ENCODE measurements at regions not wholly inside any gene's neighbourhood (a gene's known extent, or its start where the extent isn't known, plus 50 kb on each side); places are given as distances from the start of the nearest gene placed in this dataset.

DNA sequence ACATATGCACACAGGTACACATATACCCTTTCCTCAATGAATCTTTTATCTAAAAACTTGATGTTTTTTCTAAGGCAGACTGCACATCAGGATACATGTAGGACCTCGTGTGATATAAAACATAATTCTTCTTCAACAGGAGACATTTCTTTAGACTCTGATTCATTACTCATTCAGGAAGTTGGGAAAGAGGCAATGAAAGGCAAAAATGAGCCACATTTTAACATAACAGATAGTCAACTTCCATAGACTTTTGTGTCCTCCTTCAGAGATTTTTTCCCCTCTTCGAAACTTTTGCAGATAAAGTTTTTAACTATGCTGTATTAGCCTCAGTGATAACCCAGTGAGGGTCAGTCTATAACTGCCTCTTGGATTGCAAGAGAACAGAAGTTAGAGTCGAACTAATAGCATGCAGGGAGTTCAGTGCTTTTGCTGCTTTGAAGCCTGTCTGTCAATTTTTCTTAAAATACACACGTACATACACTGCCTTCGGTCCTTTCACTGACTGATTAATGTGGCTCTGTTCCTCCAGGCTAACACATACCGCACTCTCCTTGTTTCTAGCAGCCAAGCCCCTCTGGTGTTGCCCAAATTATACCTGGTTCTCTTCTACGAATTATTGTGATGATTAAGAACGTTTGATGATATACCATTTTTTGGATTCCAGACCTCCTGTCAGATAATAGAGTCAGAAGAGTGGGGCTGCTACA, 562.5 kb upstream of the MAP3K7 start:
- Histone ChIP-seq H3K9me1 (ENCODE audit: control insufficient read depth, extremely low read depth, insufficient read depth, low read length) (no peaks in the 10 kb centered on the region), H3K36me3 (ENCODE audit: control insufficient read depth in 2 of 2, extremely low read depth in 1 of 2, insufficient read depth in 2 of 2, low read length in 2 of 2) (no peaks in the 10 kb centered on the region), H3K79me2 (ENCODE audit: control insufficient read depth, insufficient read depth, low read length) (no peaks in the 10 kb centered on the region), H3K9ac (ENCODE audit: control insufficient read depth, extremely low read depth, insufficient read depth, low read length) (no peak overlapping the region), H2AFZ (ENCODE audit: control insufficient read depth, low read length) (no peak overlapping the region), H4K20me1 (ENCODE audit: control insufficient read depth, extremely low read depth, insufficient read depth, low read length) (no peaks in the 10 kb centered on the region), H3K27ac (ENCODE audit: control insufficient read depth, insufficient read depth, low read length) (no peak overlapping the region), H3K9me3 (ENCODE audit: control insufficient read depth, low read depth, low read length) (no peaks in the 10 kb centered on the region), H3K4me3 (ENCODE audit: control insufficient read depth in 2 of 3, extremely low read depth in 1 of 3, insufficient read depth in 2 of 3, low read depth in 1 of 3, low read length in 3 of 3) (no peak overlapping the region), H3K4me1 (ENCODE audit: control insufficient read depth, extremely low read depth, insufficient read depth, low read length) (no peaks in the 10 kb centered on the region), H3K27me3 (ENCODE audit: control insufficient read depth, extremely low read depth, insufficient read depth, low read length) (no peaks in the 10 kb centered on the region), H3K4me2 (ENCODE audit: control insufficient read depth, extremely low read depth, insufficient read depth, low read depth, low read length) (no peak overlapping the region)
- FAIRE-seq (no peak), DNase-seq (ENCODE audit: low read depth, low spot score) (no peak)
- dilution Hi-C loops (cut with MboI; ENCODE audit: extremely low pct_ligation_motif_present, low sequenced_read_pairs), result no loop called here
- TF ChIP-seq CTCF (optimal IDR thresholded peaks at IDR 0.05 in 1 of 3, IDR thresholded peaks at IDR 0.05 in 1 of 3, conservative IDR thresholded peaks at IDR 0.05 in 1 of 3; ENCODE audit: extremely low read depth in 1 of 3, insufficient read depth in 2 of 3, low read length in 3 of 3), result no peak

DNA sequence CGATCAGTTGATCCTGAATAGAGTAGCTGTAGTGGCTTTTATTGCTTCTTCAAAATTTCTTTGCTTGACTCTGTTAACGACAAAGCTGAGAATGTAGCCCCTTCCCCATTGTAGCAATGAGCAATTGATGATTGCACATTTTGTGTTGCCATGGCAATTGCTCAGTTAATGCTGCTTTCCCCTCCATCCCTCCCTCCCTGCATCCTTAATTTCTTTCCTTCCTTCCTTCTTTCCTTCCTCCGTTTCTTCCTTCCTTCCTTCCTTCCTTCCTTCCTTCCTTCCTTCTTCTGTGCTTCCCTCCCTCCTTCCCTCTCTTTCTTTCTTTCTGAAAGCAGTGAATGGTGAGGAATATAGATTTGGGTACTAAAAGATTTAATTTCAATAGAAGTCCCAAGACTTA, 557.3 kb upstream of the MAP3K7 start:
- no peak for DNase-seq (ENCODE audit: low read depth, low spot score)
- Histone ChIP-seq H3K4me1 (ENCODE audit: control insufficient read depth, extremely low read depth, insufficient read depth, low read length) (no peaks in the 10 kb centered on the region), H3K79me2 (ENCODE audit: control insufficient read depth, insufficient read depth, low read length) (no peaks in the 10 kb centered on the region), H3K4me3 (ENCODE audit: control insufficient read depth in 2 of 3, extremely low read depth in 1 of 3, insufficient read depth in 2 of 3, low read depth in 1 of 3, low read length in 3 of 3) (no peak overlapping the region), H3K36me3 (ENCODE audit: control insufficient read depth in 2 of 2, extremely low read depth in 1 of 2, insufficient read depth in 2 of 2, low read length in 2 of 2) (no peaks in the 10 kb centered on the region), H2AFZ (ENCODE audit: control insufficient read depth, low read length) (no peak overlapping the region), H3K9me3 (ENCODE audit: control insufficient read depth, low read depth, low read length) (no peaks in the 10 kb centered on the region), H3K27me3 (ENCODE audit: control insufficient read depth, extremely low read depth, insufficient read depth, low read length) (no peaks in the 10 kb centered on the region), H4K20me1 (ENCODE audit: control insufficient read depth, extremely low read depth, insufficient read depth, low read length) (no peaks in the 10 kb centered on the region), H3K4me2 (ENCODE audit: control insufficient read depth, extremely low read depth, insufficient read depth, low read depth, low read length) (no peak overlapping the region), H3K9ac (ENCODE audit: control insufficient read depth, extremely low read depth, insufficient read depth, low read length) (no peak overlapping the region), H3K27ac (ENCODE audit: control insufficient read depth, insufficient read depth, low read length) (no peak overlapping the region), H3K9me1 (ENCODE audit: control insufficient read depth, extremely low read depth, insufficient read depth, low read length) (no peaks in the 10 kb centered on the region)
- FAIRE-seq, result no peak
- dilution Hi-C loops (cut with MboI; ENCODE audit: extremely low pct_ligation_motif_present, low sequenced_read_pairs), result no loop called here
- TF ChIP-seq EZH2 (IDR thresholded peaks at IDR 0.05; ENCODE audit: low read length) (no peak), CTCF (optimal IDR thresholded peaks at IDR 0.05 in 1 of 3, IDR thresholded peaks at IDR 0.05 in 1 of 3, conservative IDR thresholded peaks at IDR 0.05 in 1 of 3; ENCODE audit: extremely low read depth in 1 of 3, insufficient read depth in 2 of 3, low read length in 3 of 3) (no peak)

Measured in keratinocyte (primary cell).